ENCODE measurements at regions not wholly inside any gene's neighbourhood (a gene's known extent, or its start where the extent isn't known, plus 50 kb on each side); places are given as distances from the start of the nearest gene placed in this dataset.

DNA sequence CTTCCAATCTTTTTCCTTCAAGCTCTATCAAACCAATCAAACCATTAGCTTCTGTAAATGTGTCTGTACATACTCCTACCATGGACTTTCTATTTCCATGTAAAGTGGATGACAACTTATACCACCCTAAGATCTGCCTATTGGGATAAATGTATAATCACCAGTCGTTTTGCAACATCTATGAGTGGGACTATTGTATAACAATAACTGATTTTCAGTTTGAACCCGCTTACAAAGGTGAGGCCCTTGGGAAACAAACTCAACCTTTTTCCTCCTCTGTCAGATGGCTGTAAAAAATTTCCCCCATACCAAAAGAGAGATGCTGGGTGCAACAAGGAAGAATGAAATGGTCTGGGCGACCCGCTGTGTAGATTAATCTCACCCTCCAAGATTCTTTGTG is 399.1 kb upstream of the ADAMTS5 start:
- FAIRE-seq: no peak
- TF ChIP-seq, protein P1, sequence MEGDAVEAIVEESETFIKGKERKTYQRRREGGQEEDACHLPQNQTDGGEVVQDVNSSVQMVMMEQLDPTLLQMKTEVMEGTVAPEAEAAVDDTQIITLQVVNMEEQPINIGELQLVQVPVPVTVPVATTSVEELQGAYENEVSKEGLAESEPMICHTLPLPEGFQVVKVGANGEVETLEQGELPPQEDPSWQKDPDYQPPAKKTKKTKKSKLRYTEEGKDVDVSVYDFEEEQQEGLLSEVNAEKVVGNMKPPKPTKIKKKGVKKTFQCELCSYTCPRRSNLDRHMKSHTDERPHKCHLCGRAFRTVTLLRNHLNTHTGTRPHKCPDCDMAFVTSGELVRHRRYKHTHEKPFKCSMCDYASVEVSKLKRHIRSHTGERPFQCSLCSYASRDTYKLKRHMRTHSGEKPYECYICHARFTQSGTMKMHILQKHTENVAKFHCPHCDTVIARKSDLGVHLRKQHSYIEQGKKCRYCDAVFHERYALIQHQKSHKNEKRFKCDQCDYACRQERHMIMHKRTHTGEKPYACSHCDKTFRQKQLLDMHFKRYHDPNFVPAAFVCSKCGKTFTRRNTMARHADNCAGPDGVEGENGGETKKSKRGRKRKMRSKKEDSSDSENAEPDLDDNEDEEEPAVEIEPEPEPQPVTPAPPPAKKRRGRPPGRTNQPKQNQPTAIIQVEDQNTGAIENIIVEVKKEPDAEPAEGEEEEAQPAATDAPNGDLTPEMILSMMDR (IDR thresholded peaks at IDR 0.05; ENCODE audit: insufficient read depth, missing control alignments): no peak
- DNase-seq (ENCODE audit: insufficient read length, low spot score): no peak

DNA sequence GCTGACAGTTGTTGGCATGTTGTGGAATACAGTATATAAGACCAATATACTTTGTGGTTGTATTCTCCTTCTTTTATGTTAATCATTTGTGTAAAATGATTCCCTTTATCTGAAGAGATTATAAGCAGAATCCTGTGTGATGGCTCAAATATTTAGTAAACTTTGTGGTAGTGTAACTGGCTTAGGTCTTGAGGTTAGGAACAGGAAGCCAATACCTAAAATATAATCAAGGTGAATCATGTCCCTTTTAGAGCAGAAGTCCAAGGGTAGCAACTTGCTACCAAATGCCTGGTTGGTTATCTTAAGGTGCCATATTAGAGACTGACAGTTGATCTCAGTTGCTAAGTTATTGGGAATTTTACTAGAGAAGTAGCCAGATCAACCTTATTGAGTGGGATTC is 398.5 kb upstream of the ADAMTS5 start:
- FAIRE-seq: no peak
- DNase-seq (ENCODE audit: insufficient read length, low spot score): no peak

DNA sequence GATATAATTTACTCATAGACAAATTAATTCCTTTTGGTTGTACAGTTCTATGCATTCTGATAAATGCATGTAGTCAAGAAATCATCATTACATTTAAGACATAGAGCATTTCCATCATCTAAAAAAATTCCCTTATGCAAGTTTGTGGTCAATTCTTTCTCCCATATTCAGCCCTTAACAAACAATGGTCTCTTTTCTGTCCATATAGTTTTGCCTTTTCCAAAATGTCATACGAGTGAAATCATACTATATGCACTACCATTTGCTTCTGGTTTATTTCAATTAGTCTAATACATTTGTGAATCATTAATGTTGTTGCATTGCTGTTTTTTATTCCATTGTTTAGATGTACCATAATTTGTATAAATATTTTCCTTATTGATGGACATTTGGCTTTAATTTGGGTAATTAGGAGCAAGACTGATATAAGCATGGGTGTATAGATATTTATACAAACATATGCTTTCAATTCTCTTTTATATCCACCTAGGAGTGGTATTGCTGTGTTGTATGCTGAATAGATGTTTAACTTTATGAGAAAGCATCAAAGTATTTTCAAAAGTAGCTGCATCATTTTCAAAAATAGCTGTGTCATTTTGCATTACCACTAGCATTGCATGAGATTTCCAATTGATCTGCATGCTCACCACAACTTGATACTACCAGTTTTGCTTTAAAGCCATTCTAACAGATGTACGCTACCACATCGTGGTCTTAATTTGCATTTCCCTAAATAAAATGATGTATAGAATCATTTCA is 397.0 kb upstream of the ADAMTS5 start:
- FAIRE-seq (no peak), DNase-seq (ENCODE audit: insufficient read length, low spot score) (no peak)

More for the DNA sequence above, 398.5 kb upstream of the ADAMTS5 start:
- TF ChIP-seq, protein P1 (IDR thresholded peaks at IDR 0.05; ENCODE audit: insufficient read depth, missing control alignments): no peak

DNA sequence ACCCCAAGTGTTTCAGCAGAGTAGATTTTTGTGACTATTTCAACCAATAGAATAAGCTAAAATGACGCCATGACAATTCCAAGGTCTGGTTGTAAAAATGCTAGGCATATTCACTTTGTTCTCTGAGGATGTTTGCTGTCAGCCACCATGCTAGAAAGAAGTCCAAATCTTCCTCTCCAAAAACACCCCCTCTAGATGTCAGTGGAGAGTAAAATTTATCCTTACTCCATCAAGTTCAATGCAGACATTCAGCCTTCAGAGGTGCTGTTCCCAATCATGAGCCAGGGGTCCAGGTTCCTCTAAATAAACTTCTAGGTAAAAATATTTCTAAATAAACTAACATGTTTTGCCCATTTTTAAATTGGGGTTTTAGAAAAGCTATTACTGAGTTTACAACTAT is 395.4 kb upstream of the ADAMTS5 start:
- no peak for FAIRE-seq
- DNase-seq (ENCODE audit: insufficient read length, low spot score): no peak
- TF ChIP-seq, protein P1 (IDR thresholded peaks at IDR 0.05; ENCODE audit: insufficient read depth, missing control alignments): no peak

More for the DNA sequence above, 397.0 kb upstream of the ADAMTS5 start:
- TF ChIP-seq, protein P1 (IDR thresholded peaks at IDR 0.05; ENCODE audit: insufficient read depth, missing control alignments): no peak

DNA sequence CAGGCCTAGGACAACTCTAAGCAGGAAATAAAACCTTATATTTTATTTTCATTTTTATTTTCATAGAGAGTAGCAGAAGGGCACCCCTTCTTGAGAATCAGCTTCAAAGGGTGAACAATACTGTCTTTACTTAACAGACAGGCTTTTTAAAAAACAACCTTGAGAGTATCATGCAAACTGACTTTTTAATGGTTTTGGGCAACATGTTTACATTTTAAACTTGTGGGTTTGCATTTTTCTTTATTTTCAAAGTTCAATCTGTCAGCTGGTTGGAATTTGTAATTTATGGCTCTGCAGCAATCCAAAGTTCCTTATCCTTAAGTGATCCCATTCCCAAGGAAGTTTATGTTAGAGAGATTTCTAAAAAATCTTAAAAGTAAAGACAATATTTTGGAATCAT is 392.3 kb upstream of the ADAMTS5 start:
- no peak for FAIRE-seq
- TF ChIP-seq, protein P1 (IDR thresholded peaks at IDR 0.05; ENCODE audit: insufficient read depth, missing control alignments): no peak
- DNase-seq (ENCODE audit: insufficient read length, low spot score): no peak

DNA sequence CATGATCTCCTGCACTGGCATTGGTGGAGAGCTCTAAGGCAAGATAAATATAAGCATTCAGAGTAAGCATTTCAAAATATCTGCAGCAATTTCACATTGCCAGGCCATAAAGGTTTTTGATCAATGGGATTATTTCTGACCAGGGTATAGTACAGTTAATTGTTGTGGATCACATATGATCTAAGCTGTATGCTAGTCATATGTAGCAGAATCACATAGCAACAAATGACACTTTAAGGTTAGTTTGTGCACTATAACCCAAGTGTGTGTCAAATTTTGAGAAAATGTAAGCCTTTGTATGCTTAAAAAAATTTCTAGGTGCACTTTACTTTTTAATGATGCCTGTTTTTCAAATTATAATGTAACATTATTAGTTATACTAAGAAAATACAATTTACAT is 386.0 kb upstream of the ADAMTS5 start:
- FAIRE-seq: no peak
- no peak for DNase-seq (ENCODE audit: insufficient read length, low spot score)
- TF ChIP-seq, protein P1 (IDR thresholded peaks at IDR 0.05; ENCODE audit: insufficient read depth, missing control alignments): no peak

DNA sequence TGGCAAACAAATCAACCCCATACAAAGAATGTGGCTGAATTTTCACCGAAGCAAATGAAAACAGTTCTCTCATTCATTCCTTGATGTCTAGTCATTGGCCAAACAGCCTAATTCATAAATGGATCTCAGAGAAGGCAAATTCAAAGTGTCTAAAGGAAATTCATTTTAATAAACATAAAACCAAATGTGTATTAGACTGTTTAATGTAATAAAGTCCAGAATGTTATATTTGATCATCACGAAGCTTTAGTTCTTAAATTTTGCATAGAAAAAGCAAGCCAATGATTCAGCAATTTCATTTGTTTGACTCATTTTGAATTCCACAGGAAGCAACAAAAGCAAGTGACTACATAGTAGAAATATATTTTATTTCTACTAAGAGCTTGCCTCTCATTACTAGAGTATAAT is 379.2 kb upstream of the ADAMTS5 start:
- FAIRE-seq (no peak), DNase-seq (ENCODE audit: insufficient read length, low spot score) (no peak)
- TF ChIP-seq, protein P1 (IDR thresholded peaks at IDR 0.05; ENCODE audit: insufficient read depth, missing control alignments): no peak

All from D721Med (cell line).